Colonic mucosa (tissue), 4 donors: ENCODE measurements at regions not wholly inside any gene's neighbourhood (a gene's known extent, or its start where the extent isn't known, plus 50 kb on each side); places are given as distances from the start of the nearest gene placed in this dataset.

ENCODE experiments used
- DNase-seq: peaks from one replicate; pipeline ENCODE4 v3.0.0-alpha.2; 2020
- H3K27ac ChIP-seq: fragments of 200-600 bp; one replicate; pipeline ENCODE4 v1.8.0; 2021
- H3K27me3 ChIP-seq: fragments of 200-600 bp; one replicate; pipeline ENCODE4 v1.8.0; 2021
- H3K36me3 ChIP-seq: fragments of 200-600 bp; one replicate; pipeline ENCODE4 v1.8.0; 2021
- H3K4me1 ChIP-seq: fragments of 200-600 bp; one replicate; pipeline ENCODE4 v1.8.0; 2021; ENCODE audit warnings: mild to moderate bottlenecking
- H3K4me3 ChIP-seq: fragments of 200-600 bp; one replicate; pipeline ENCODE4 v1.8.0; 2021
- H3K9ac ChIP-seq, 2 donors: one replicate each; pipeline ENCODE4 v1.7.0; 2013; ENCODE audit warnings: control low read depth in 2 of 2, low read depth in 2 of 2, low read length in 2 of 2
- H3K9me3 ChIP-seq: fragments of 200-600 bp; one replicate; pipeline ENCODE4 v1.8.0; 2021
- intact Hi-C: fragments of 100-400 bp; cut with DNase I; formaldehyde crosslinking; loops from one replicate; pipeline ENCODE4 v1.14.1; 2022
- TF ChIP-seq, protein P1 (sequence below): fragments of 200-600 bp; IDR thresholded peaks from one replicate; pipeline ENCODE4 v1.8.0; 2022; ENCODE audit warnings: antibody characterized with exemption, mild to moderate bottlenecking
- donor health status: healthy.
- donor health status: DM: no; HTN: no; CAD: no.
- donor health status: DM: no; HTN: no; CAD: no.

DNA sequence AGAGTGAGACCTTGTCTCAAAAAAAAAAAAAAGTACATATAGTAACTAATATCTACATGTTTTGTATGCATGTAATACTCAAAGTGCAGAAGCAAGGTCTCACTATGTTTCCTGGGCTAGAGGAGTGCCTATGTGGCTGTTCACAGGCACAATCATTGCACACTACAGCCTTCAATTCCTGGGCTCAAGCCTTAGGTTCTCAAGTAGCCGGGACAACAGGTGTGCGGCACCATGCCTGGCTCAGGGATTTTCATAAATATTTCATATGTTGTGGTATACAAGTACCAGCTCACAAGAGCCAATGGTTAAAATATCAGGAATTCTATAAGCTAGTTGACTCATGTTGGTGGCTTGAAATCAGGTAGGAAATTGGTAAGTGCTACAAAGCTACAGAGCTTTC lies 94.8 kb downstream of the LARP7 start:
- H3K27me3 ChIP-seq: no peaks in the 10 kb centered on the region
- intact Hi-C loops: no loop called here
- H3K9me3 ChIP-seq: no peaks in the 10 kb centered on the region
- H3K27ac ChIP-seq: no peak overlapping the region
- no peaks in the 10 kb centered on the region for H3K36me3 ChIP-seq
- no peak overlapping the region for H3K9ac ChIP-seq
- DNase-seq: no peak
- TF ChIP-seq, protein P1, sequence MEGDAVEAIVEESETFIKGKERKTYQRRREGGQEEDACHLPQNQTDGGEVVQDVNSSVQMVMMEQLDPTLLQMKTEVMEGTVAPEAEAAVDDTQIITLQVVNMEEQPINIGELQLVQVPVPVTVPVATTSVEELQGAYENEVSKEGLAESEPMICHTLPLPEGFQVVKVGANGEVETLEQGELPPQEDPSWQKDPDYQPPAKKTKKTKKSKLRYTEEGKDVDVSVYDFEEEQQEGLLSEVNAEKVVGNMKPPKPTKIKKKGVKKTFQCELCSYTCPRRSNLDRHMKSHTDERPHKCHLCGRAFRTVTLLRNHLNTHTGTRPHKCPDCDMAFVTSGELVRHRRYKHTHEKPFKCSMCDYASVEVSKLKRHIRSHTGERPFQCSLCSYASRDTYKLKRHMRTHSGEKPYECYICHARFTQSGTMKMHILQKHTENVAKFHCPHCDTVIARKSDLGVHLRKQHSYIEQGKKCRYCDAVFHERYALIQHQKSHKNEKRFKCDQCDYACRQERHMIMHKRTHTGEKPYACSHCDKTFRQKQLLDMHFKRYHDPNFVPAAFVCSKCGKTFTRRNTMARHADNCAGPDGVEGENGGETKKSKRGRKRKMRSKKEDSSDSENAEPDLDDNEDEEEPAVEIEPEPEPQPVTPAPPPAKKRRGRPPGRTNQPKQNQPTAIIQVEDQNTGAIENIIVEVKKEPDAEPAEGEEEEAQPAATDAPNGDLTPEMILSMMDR: no peak
- H3K4me1 ChIP-seq: no peaks in the 10 kb centered on the region
- H3K4me3 ChIP-seq: no peak overlapping the region

DNA sequence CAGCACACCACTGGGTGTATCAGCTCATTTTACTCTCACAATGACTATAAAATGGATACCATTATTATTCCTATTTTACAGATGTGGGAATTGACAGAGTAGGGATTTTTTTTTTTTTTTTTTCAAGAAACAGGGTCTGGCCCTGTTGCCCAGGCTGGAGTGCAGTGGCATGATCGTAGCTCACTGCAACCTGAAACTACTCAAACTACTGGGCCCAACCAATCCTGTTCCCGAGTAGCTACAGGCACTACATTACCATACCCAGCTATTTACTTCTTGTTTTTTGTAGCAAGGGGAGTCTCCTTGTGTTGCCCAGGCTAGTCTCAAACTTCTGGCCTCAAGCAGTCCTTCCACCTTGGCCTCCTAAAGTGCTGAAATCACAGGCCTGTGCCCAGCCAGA lies 95.2 kb downstream of the LARP7 start:
- Histone ChIP-seq H3K36me3 (no peaks in the 10 kb centered on the region), H3K9ac (no peak overlapping the region), H3K4me1 (no peaks in the 10 kb centered on the region), H3K27me3 (no peaks in the 10 kb centered on the region), H3K27ac (no peak overlapping the region), H3K9me3 (no peaks in the 10 kb centered on the region), H3K4me3 (no peak overlapping the region)
- TF ChIP-seq, protein P1: no peak
- DNase-seq: no peak
- intact Hi-C loops: no loop called here

DNA sequence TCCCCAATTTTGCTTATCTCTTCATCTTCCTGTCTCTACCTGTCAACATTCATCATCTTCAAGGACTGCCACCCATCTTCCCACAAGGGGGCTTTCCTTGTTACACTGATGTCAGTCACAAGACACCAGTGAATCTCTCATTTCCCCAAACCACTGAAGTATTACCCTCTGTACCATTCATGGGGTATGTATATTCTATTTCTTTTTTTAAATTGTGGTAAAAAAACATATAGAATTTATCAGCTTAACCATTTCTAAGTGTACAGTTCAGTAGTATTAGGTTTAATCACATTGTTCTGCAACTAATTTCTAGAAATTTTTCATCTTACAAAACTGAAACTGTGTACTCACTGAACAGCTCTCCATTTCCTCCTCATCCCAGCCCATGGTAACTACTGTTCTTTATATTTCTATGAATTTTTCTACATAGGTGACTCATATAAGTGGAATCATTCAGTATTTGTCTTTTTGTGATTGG lies 98.6 kb downstream of the LARP7 start:
- no peak overlapping the region for H3K27ac ChIP-seq
- no peak overlapping the region for H3K4me3 ChIP-seq
- no peaks in the 10 kb centered on the region for H3K9me3 ChIP-seq
- no peak overlapping the region for H3K9ac ChIP-seq
- no peaks in the 10 kb centered on the region for H3K4me1 ChIP-seq
- no peaks in the 10 kb centered on the region for H3K27me3 ChIP-seq
- H3K36me3 ChIP-seq: no peaks in the 10 kb centered on the region
- intact Hi-C loops: no loop called here
- TF ChIP-seq, protein P1: no peak
- no peak for DNase-seq

DNA sequence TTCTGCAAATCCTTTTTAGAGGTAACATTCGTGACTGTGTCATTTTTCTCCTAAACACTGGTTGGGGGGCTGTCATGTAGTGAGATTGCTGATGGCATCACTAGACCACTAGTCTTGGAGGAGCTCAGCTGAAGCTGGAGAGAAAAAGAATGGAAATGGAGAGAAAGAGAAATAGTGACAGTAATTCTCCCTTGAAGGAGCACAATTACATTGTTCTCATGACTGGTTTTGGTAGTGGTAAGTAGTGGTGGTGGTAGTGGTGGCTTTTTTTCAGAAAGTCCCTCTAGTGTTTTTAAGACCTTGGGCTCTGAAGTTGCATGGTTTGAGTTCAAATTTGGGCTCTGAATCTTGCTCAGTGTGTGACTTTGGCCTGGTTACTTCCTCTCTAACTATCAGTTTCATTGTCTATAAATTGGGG lies 99.8 kb downstream of the LARP7 start:
- DNase-seq: no peak
- intact Hi-C loops: no loop called here
- H3K9me3 ChIP-seq: no peaks in the 10 kb centered on the region
- no peaks in the 10 kb centered on the region for H3K36me3 ChIP-seq
- H3K27me3 ChIP-seq: no peaks in the 10 kb centered on the region
- H3K27ac ChIP-seq: no peak overlapping the region
- no peak overlapping the region for H3K4me3 ChIP-seq
- H3K9ac ChIP-seq: no peak overlapping the region
- TF ChIP-seq, protein P1: no peak
- no peaks in the 10 kb centered on the region for H3K4me1 ChIP-seq

DNA sequence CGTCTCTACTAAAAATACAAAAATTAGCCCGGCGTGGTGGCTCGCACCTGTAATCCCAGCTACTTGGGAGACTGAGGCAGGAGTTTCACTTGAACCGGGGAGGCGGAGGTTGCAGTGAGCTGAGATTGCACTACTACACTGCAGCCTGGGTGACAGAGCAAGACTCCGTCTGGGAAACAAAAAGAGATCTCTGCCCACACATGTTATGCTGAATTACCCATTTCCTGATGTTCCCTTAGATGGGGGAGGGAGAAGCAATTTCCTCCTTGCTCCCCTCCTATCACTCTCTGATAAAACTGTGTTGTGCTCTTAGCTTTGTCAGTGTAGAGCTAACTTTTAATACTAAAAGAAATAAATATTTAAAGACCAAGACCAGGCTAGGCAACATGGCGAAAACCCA lies 102.5 kb downstream of the LARP7 start:
- no peak overlapping the region for H3K9ac ChIP-seq
- intact Hi-C loops: no loop called here
- DNase-seq: no peak
- no peaks in the 10 kb centered on the region for H3K9me3 ChIP-seq
- H3K27me3 ChIP-seq: no peaks in the 10 kb centered on the region
- TF ChIP-seq, protein P1: no peak
- no peak overlapping the region for H3K4me3 ChIP-seq
- H3K4me1 ChIP-seq: no peaks in the 10 kb centered on the region
- no peak overlapping the region for H3K27ac ChIP-seq
- no peaks in the 10 kb centered on the region for H3K36me3 ChIP-seq

DNA sequence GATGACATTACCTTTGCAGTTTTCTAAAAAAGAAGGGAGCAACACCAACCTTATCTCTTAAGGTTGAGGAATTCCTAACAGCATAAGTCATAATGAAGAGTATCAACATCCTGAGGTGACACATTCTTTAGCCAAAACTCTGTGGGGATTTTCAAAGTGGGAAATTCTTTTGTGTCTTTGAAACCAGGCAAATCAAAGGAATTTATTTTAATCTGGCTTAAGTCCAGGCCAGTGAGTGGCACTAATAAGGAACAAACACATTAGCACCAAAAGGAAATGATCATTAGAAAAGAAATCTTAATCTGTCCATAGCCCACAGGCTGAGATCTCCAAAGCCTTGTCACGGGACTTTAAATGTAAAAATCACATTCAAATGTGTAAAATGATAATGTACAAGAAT lies 110.1 kb downstream of the LARP7 start:
- Histone ChIP-seq H3K4me1 (no peaks in the 10 kb centered on the region), H3K36me3 (no peaks in the 10 kb centered on the region), H3K9ac (no peak overlapping the region), H3K27ac (no peak overlapping the region), H3K9me3 (no peaks in the 10 kb centered on the region), H3K4me3 (no peak overlapping the region), H3K27me3 (no peaks in the 10 kb centered on the region)
- intact Hi-C loops: no loop called here
- TF ChIP-seq, protein P1: no peak
- DNase-seq: no peak
